ENCODE measurements at regions not wholly inside any gene's neighbourhood (a gene's known extent, or its start where the extent isn't known, plus 50 kb on each side); places are given as distances from the start of the nearest gene placed in this dataset.

- TF ChIP-seq GATA2 (IDR thresholded peaks at IDR 0.05; ENCODE audit: low read depth, low read length): no peak
- no peak for TF ChIP-seq GATA3 (IDR thresholded peaks at IDR 0.05; ENCODE audit: low read depth, low read length)
These were observed 465.5 kb downstream of the INSC start for GRCh38 chr11:15580056-15580774.

All from SH-SY5Y (cell line).